Motor neuron (in vitro differentiated cells): ENCODE measurements at regions not wholly inside any gene's neighbourhood (a gene's known extent, or its start where the extent isn't known, plus 50 kb on each side); places are given as distances from the start of the nearest gene placed in this dataset.

ENCODE experiments used
- ATAC-seq, 8 experiments: fragments of 200-7000 bp; cut with Tn5 transposase; replicated peaks in 6 of 8; 2 replicates each; pipeline ENCODE4 v1.8.0; 2021; ENCODE audit warnings: mild to moderate bottlenecking in 8 of 8, moderate library complexity in 8 of 8
- H3K27ac ChIP-seq, 2 donors: fragments of 250-450 bp; sonication (Bioruptor Pico); 2 replicates each; pipeline ENCODE4 v1.9.0; 2021; ENCODE audit warnings: antibody characterized with exemption in 2 of 2, mild to moderate bottlenecking in 2 of 2, moderate library complexity in 1 of 2
- H3K4me1 ChIP-seq, 2 donors: fragments of 250-450 bp; sonication (Bioruptor Pico); replicated peaks in 1 of 2; 2 replicates each; pipeline ENCODE4 v1.6.1; 2021; ENCODE audit warnings: antibody characterized with exemption in 2 of 2, mild to moderate bottlenecking in 2 of 2, moderate library complexity in 1 of 2
- H3K4me3 ChIP-seq, 5 donors: fragments of 250-450 bp; sonication (Bioruptor Pico); 2 replicates each; pipeline ENCODE4 v1.9.0; 2021; ENCODE audit warnings: antibody characterized with exemption in 5 of 5, mild to moderate bottlenecking in 5 of 5, moderate library complexity in 4 of 5
- WGBS, 10 experiments: fragments of 450-650 bp; shearing (Covaris generic); methylation state at CpG; one replicate each; pipeline ENCODE4 v1.0.0; 2022; 5-methylcytosine and 5-hydroxymethylcytosine counted together
- in situ Hi-C, 9 experiments: fragments of 400-800 bp; cut with MboI; loops; one replicate each; pipeline ENCODE4 v1.15.0; 2021; ENCODE audit warnings: low sequenced_read_pairs in 9 of 9, low pct_unique_long_range_greater_than_20kb in 2 of 9; ENCODE audit not compliant: unreplicated experiment in 9 of 9

DNA sequence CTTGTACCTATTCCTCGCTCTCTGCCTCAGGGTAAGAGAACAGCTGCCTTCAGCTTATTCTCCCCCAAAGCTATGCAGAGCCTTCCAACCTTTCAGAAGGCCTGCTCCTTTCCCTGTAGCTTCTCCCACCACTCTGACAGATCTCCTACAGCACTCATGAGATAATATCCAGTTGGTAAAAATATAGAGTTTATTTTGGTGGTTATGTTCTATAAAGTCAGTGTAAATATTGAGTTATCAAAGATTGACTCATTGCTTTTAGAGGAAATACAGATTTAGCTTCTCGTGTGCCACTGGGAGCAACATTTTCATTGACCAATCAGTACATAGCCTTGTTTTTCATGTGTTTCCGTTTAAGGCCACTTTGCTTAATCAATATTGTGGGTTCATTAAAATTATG lies 216.2 kb upstream of the TECRL start:
- H3K4me1 ChIP-seq = no peaks in the 10 kb centered on the region
- no peak overlapping the region for H3K4me3 ChIP-seq
- in situ Hi-C loops = no loop called here
- no peak overlapping the region for H3K27ac ChIP-seq
- WGBS, 10 experiments = 11 to 100% (median 70%) methylated on average over 1 to 3 of the region's 3 CpGs; no CpG with 5 or more reads in 2 of the 10 experiments
- no peak for ATAC-seq

GRCh38 chr4:64617800-64618199 lies 208.6 kb upstream of the TECRL start:
- WGBS, 10 experiments = 0 to 73% (median 38%) methylated on average over 1 to 3 of the region's 3 CpGs
- ATAC-seq = peak in 7 of 8 experiments; percentile 23 to 75 (median 53)
- Histone ChIP-seq H3K4me1 (peaks cover 0 to 9% of the 10 kb centered on the region in 2 donors), H3K27ac (no peak overlapping the region), H3K4me3 (no peak overlapping the region)
- in situ Hi-C loops = no loop called here

- Histone ChIP-seq H3K4me3 (no peak overlapping the region), H3K27ac (no peak overlapping the region), H3K4me1 (peaks cover 0 to 9% of the 10 kb centered on the region in 2 donors)
- in situ Hi-C loops = no loop called here
- no peak for ATAC-seq
- 4 to 95% (median 80%) methylated on average over 1 to 4 of the region's 4 CpGs; no CpG with 5 or more reads in 1 of the 10 experiments for WGBS, 10 experiments
Observed at GRCh38 chr4:64614276-64614675, 205.0 kb upstream of the TECRL start.

DNA sequence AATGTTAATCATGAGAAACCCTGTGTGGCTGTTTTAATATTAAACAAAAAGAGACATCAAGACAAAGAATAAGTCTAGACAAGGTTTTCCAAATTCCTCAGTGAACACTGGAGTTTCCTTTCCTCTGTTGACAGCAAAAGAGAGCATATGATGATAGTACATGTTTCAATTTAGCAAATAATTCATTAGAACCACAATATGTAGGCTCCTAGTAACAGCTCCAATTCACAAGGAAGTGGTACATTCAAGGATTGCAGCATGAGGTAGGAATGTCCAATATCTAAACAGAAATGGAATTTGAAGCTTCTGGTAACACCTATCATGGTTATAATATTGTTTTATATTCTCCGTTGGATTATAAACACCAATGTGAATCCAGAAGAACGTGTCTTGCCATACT lies 203.8 kb upstream of the TECRL start:
- no peak overlapping the region for H3K27ac ChIP-seq
- WGBS, 10 experiments = 21 to 94% (median 58%) methylated on average over 1 to 2 of the region's 2 CpGs; no CpG with 5 or more reads in 2 of the 10 experiments
- no peak for ATAC-seq
- H3K4me1 ChIP-seq = peaks cover 0 to 9% of the 10 kb centered on the region in 2 donors
- in situ Hi-C loops = no loop called here
- H3K4me3 ChIP-seq = no peak overlapping the region

DNA sequence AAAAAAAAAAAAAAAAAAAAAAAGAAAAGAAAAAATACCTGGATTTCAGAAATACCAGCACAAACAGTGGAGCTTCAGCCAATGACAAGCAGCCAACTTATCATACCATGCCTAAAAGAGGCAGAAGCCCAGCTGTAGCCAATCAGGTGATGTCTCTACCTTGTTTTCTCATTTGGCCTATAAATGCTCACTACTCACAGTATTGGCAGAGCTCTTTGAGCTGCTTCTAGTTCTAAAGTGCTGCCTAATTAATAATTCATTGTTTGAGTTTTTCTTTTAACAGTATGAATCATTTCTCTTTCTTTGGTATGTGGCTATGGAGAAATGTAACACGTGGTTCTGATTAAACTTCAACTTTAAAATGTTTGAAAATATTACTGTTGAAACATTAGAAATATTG lies 188.8 kb upstream of the TECRL start:
- no peak overlapping the region for H3K27ac ChIP-seq
- ATAC-seq = no peak
- no peak overlapping the region for H3K4me3 ChIP-seq
- 0 to 100% (median 63%) methylated on average over 1 of the region's 1 CpG; no CpG with 5 or more reads in 1 of the 10 experiments for WGBS, 10 experiments
- in situ Hi-C loops = no loop called here
- peaks cover 0 to 7% of the 10 kb centered on the region in 2 donors for H3K4me1 ChIP-seq

DNA sequence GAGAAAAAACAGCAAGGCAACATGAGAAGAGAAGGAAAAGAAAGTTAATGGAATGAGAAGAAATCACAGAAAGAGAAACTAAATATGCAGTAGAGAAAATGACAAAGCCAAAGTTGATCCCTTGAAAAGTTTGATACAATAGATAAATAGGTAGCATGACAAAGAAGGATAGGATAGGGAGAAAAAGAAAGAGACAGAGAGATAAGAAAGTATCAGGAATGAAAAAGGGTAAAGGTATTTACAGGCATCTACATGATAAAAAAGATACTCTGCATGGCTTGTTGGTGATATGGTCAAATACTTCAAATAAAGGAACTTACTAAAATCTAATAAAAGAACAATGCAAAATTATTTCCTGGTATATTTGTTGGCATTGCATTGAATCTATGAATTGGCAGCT lies 185.5 kb upstream of the TECRL start:
- Histone ChIP-seq H3K27ac (no peak overlapping the region), H3K4me1 (peaks cover 0 to 7% of the 10 kb centered on the region in 2 donors), H3K4me3 (no peak overlapping the region)
- in situ Hi-C loops = no loop called here
- ATAC-seq = no peak

DNA sequence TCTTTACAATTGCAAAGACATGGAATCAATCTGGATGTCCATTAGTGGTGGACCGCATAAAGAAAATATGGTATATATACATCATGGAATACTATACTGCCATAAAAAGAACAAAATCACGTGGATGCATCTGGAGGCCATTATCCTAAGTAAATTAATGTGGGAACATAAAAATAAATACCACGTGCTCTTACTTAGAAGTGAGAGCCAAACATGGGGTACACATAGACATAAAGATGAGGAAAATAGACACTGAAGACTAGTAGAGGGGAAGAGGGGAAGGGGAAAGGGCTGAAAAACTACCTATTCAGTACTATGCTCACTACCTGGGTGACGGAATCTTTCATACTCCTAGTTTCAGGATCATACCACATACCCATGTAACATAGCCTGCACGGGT lies 179.3 kb upstream of the TECRL start:
- 16 to 100% (median 92%) methylated on average over 1 to 5 of the region's 5 CpGs for WGBS, 10 experiments
- no peak for ATAC-seq
- in situ Hi-C loops = no loop called here

GRCh38 chr4:64584981-64585557 lies 175.8 kb upstream of the TECRL start:
- ATAC-seq = no peak
- in situ Hi-C loops = no loop called here
- Histone ChIP-seq H3K27ac (no peak overlapping the region), H3K4me1 (no peaks in the 10 kb centered on the region), H3K4me3 (no peak overlapping the region)
- WGBS, 10 experiments = 14 to 54% (median 23%) methylated on average over 2 to 6 of the region's 6 CpGs

More for the DNA sequence above, 179.3 kb upstream of the TECRL start:
- Histone ChIP-seq H3K4me3 (no peak overlapping the region), H3K4me1 (no peaks in the 10 kb centered on the region), H3K27ac (no peak overlapping the region)

DNA sequence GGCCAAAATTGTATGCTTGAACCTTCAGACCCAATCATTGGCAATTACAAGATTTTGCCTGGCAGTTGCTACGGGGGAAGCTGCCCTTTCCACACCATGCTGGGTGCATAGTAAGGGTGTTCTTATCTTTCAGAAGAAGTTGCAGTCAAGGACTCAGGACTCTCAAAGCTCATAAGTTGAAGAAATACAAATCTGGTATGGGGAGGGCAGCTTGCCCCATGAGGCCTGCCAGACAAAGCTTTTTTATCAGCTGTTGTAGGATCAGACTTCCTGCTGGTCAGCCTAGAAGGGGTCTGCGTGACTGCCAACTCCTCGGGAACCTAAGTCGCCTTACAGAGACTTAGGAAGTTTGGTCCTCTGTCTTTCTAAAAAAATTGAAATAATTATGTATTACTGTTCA lies 174.9 kb upstream of the TECRL start:
- 47 to 96% (median 88%) methylated on average over 2 to 4 of the region's 4 CpGs; no CpG with 5 or more reads in 2 of the 10 experiments for WGBS, 10 experiments
- H3K27ac ChIP-seq = no peak overlapping the region
- in situ Hi-C loops = no loop called here
- no peak overlapping the region for H3K4me3 ChIP-seq
- ATAC-seq = no peak
- H3K4me1 ChIP-seq = no peaks in the 10 kb centered on the region

DNA sequence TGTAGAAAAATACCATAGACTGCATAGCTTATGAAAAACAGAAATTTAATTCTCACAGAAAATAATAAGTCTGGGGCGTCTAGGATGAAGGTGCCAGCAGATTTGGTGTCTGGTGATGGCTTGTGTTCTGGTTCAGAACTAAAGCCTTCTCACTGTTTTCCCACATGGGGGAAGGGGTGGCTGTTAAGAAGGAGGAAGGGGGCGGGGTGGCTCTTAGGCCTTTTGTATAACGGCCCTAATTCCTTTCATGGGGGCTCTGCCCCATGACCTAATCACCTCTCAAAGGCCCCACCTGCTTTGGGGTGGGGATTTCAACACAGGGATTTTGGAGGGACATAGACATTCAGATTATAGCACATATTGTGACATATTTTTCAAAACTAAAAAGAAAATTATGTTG lies 173.2 kb upstream of the TECRL start:
- Histone ChIP-seq H3K4me1 (no peaks in the 10 kb centered on the region), H3K27ac (no peak overlapping the region), H3K4me3 (no peak overlapping the region)
- in situ Hi-C loops = no loop called here
- ATAC-seq = no peak
- WGBS, 10 experiments = 0 to 100% (median 23%) methylated on average over 1 of the region's 3 CpGs; no CpG with 5 or more reads in 6 of the 10 experiments

GRCh38 chr4:64581422-64581821 lies 172.2 kb upstream of the TECRL start:
- in situ Hi-C loops = no loop called here
- 0 to 100% (median 90%) methylated on average over 1 to 2 of the region's 2 CpGs; no CpG with 5 or more reads in 1 of the 10 experiments for WGBS, 10 experiments
- peak in 2 of 8 experiments; percentile 46 to 69 for ATAC-seq
- no peak overlapping the region for H3K27ac ChIP-seq
- H3K4me3 ChIP-seq = no peak overlapping the region
- no peaks in the 10 kb centered on the region for H3K4me1 ChIP-seq

DNA sequence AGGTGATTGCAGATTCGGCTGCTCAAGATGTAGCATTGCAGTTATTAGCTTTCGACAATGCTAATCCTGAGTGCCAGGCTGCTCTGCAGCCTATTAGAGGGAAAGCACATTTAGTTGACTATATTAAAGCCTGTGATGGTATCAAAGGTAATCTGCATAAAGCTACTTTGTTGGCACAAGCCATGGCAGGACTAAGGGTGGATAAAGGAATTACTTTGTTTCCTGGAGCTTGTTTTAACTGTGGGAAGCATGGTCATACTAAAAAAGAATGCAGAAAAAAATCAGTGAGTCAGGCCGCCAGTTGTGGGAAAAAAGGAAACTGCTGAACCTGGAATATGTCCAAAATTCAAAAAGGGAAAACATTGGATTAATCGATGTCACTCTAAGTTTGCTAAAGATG lies 154.9 kb upstream of the TECRL start:
- Histone ChIP-seq H3K27ac (no peak overlapping the region), H3K4me1 (no peaks in the 10 kb centered on the region), H3K4me3 (no peak overlapping the region)
- in situ Hi-C loops = no loop called here
- ATAC-seq = no peak
- 20 to 88% (median 82%) methylated on average over 1 to 4 of the region's 4 CpGs; no CpG with 5 or more reads in 3 of the 10 experiments for whole genome bisulfite sequencing, 10 experiments

- 0 to 98% (median 50%) methylated on average over 1 to 4 of the region's 4 CpGs; no CpG with 5 or more reads in 1 of the 10 experiments for WGBS, 10 experiments
- no peak for ATAC-seq
Observed at GRCh38 chr4:64559571-64559970, 150.3 kb upstream of the TECRL start.

DNA sequence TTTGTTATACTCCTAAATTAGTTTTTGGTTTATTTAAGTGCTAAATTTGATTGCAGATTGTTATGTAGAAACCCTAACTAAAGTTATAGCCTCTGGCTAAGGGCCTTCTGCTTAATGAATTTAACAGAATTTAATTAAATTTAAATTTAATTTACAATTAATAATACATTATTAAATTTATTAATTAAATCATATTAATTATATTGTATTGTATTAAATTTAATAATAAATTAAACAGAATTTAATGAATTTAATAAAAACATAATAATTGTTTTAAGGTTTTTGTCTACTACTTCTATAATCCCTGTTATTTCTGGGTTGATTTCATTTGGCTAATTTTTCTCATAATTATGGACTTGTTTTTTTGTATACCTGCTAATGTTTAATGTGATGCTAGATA lies 141.9 kb upstream of the TECRL start:
- in situ Hi-C loops = no loop called here
- H3K27ac ChIP-seq = no peak overlapping the region
- no peak for ATAC-seq
- H3K4me3 ChIP-seq = no peak overlapping the region
- H3K4me1 ChIP-seq = no peaks in the 10 kb centered on the region

More at GRCh38 chr4:64559571-64559970, 150.3 kb upstream of the TECRL start:
- Histone ChIP-seq H3K27ac (no peak overlapping the region), H3K4me3 (no peak overlapping the region), H3K4me1 (no peaks in the 10 kb centered on the region)
- in situ Hi-C loops = no loop called here
